Lower leg skin (tissue), 4 donors: ENCODE measurements at regions not wholly inside any gene's neighbourhood (a gene's known extent, or its start where the extent isn't known, plus 50 kb on each side); places are given as distances from the start of the nearest gene placed in this dataset.

Experiments
- DNase-seq, 2 donors: peaks; one replicate each; pipeline ENCODE4 v3.0.0-alpha.2; 2019; ENCODE audit warnings: low spot score in 2 of 2
- H3K4me3 ChIP-seq: fragments of 200-600 bp; sonication (generic); 2 replicates; pipeline ENCODE4 v1.5.1; 2017; ENCODE audit warnings: mild to moderate bottlenecking, low read depth; ENCODE audit not compliant: poor library complexity, severe bottlenecking
- POLR2A ChIP-seq, 2 donors: fragments of 450-650 bp; IDR thresholded peaks; one replicate each; pipeline ENCODE4 v1.6.1; 2016 to 2017; ENCODE audit warnings: antibody characterized with exemption in 2 of 2, mild to moderate bottlenecking in 1 of 2, moderate library complexity in 1 of 2
- WGBS, 2 donors: methylation state at CpG; one replicate each; pipeline ENCODE4 v1.1.5; 2018; 5-methylcytosine and 5-hydroxymethylcytosine counted together
- intact Hi-C: fragments of 100-400 bp; cut with DNase I; formaldehyde crosslinking; loops from one replicate; pipeline ENCODE4 v1.15.0; 2023; ENCODE audit warnings: low total_unique reads
- TF ChIP-seq, protein P1 (sequence below), 3 donors: fragments of 450-650 bp; IDR thresholded peaks; one replicate each; pipeline ENCODE4 v1.5.1; 2016; ENCODE audit warnings: antibody characterized with exemption in 3 of 3, mild to moderate bottlenecking in 3 of 3, moderate library complexity in 2 of 3

DNA sequence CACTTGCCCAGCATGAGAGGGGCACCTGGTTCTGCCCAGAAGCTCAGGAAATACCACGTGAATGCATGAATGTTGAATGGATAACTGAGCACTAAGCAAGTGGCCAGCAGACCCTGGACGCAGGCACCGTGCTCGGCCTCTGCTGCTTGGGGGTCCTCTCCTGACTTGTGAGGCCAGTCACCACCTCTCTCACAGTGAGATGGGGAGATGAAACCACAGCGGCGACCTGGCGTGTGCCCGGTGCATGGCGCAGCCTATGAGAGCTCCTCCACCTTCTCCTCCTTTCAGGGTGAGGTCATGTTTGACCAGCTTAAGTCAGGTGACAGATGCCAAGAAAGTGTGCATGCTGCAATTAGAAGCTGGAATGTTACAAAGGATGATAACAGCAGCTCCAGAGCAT is 75.5 kb downstream of the HMX1 start:
- intact Hi-C loops: no loop called here
- 88 to 89% methylated on average over 8 to 9 of the region's 9 CpGs for WGBS, 2 donors
- TF ChIP-seq POLR2A (IDR thresholded peaks at IDR 0.05): no peak
- TF ChIP-seq, protein P1, sequence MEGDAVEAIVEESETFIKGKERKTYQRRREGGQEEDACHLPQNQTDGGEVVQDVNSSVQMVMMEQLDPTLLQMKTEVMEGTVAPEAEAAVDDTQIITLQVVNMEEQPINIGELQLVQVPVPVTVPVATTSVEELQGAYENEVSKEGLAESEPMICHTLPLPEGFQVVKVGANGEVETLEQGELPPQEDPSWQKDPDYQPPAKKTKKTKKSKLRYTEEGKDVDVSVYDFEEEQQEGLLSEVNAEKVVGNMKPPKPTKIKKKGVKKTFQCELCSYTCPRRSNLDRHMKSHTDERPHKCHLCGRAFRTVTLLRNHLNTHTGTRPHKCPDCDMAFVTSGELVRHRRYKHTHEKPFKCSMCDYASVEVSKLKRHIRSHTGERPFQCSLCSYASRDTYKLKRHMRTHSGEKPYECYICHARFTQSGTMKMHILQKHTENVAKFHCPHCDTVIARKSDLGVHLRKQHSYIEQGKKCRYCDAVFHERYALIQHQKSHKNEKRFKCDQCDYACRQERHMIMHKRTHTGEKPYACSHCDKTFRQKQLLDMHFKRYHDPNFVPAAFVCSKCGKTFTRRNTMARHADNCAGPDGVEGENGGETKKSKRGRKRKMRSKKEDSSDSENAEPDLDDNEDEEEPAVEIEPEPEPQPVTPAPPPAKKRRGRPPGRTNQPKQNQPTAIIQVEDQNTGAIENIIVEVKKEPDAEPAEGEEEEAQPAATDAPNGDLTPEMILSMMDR (IDR thresholded peaks at IDR 0.05): no peak
- DNase-seq: no peak
- H3K4me3 ChIP-seq: no peak overlapping the region

DNA sequence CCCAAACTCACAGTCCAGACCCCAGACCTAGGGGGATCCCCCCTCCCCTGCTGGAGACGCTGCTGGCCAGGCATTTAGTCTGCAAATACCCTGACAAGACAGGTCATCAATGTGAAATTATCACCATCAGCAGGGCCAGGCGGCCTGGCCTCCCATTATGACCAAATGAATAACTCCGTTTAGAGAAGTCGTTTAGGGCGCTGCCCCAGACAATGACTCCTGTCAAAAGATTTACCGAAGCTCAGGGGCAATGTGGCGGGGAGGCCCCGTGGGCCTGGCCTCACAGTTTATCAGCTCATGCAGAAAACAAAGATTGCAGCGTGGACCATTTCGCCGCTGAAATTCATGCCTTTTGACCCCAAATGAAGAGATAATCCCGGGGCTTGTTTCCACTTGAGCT is 76.5 kb downstream of the HMX1 start:
- no peak for TF ChIP-seq POLR2A (IDR thresholded peaks at IDR 0.05)
- TF ChIP-seq, protein P1 (IDR thresholded peaks at IDR 0.05): no peak
- intact Hi-C loops: no loop called here
- 46 to 53% methylated on average over 12 of the region's 12 CpGs for WGBS, 2 donors
- no peak overlapping the region for H3K4me3 ChIP-seq
- DNase-seq: no peak

DNA sequence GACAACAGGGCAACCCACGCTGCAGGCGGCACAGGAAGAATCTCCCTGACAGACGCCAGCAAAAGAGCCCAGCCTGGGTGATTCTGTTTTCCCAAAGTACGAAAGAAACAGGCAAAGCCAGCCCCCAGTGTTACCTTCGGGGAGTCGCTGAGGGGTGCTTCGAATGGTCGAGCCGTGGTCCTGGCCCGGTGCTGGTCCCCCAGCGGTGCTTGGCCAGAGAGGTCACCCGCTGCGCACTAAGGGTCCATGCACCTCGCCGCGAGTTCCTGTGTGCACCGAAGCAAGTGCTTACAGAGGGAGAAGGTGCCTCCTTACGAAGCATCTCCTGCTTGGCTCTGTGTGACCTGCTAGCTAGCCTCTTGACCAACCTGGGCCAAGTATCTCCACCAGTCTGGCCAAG is 77.1 kb downstream of the HMX1 start:
- DNase-seq: no peak
- intact Hi-C loops: no loop called here
- no peak overlapping the region for H3K4me3 ChIP-seq
- WGBS, 2 donors: 82 to 88% methylated on average over 15 to 17 of the region's 18 CpGs
- TF ChIP-seq, protein P1 (IDR thresholded peaks at IDR 0.05): no peak
- no peak for TF ChIP-seq POLR2A (IDR thresholded peaks at IDR 0.05)

DNA sequence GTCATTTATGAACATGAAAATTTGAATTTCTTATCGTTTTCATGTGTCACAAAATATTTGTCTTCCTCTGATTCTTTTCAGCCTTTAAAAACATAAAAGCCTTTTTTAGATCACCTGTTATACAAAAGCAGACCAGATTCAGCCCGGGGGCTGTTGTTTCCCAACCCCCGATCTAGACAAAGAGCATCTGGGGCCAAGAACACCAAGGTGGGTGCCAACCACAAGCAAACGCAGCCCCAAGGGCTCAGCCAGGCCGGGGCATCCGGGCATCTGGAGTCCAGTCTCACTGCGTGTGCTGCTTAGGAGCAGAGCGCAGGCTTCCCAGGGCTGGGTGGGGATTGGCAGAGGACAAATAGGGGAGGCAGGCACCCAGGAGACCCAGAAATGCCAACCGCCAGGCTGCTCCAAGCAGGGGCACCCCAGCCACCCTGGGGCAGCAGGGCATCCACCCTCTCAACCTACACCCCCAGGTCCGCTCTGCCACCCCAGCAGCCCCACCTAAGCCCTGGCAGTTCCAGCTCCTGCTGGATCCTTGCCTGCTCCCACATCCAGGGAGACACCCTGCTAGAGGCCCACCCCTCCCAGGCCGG is 78.0 kb downstream of the HMX1 start:
- H3K4me3 ChIP-seq: no peak overlapping the region
- TF ChIP-seq, protein P1 (IDR thresholded peaks at IDR 0.05): no peak
- no peak for TF ChIP-seq POLR2A (IDR thresholded peaks at IDR 0.05)
- intact Hi-C loops: no loop called here
- 37 to 51% methylated on average over 8 to 11 of the region's 11 CpGs for WGBS, 2 donors
- DNase-seq: no peak

DNA sequence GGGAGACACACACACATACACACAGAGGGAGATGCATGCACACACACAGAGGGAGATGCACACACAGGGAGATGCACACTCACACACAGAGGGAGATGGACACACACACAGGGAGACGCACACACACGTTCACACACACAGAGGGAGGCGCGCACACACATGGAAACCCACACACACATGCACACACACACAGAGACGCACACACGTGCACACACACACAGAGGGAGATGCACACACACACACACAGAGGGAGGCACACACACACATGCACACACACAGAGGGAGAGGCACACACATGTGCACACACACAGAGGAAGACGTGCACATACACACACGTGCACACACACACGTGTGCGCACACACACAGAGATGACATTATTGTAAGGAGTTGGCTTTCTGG is 79.1 kb downstream of the HMX1 start:
- H3K4me3 ChIP-seq: no peak overlapping the region
- TF ChIP-seq, protein P1 (IDR thresholded peaks at IDR 0.05): peak in 1 of 3 donors; percentile 2
- TF ChIP-seq POLR2A (IDR thresholded peaks at IDR 0.05): no peak
- no peak for DNase-seq
- 78 to 84% methylated on average over 10 of the region's 10 CpGs for WGBS, 2 donors
- intact Hi-C loops: no loop called here

DNA sequence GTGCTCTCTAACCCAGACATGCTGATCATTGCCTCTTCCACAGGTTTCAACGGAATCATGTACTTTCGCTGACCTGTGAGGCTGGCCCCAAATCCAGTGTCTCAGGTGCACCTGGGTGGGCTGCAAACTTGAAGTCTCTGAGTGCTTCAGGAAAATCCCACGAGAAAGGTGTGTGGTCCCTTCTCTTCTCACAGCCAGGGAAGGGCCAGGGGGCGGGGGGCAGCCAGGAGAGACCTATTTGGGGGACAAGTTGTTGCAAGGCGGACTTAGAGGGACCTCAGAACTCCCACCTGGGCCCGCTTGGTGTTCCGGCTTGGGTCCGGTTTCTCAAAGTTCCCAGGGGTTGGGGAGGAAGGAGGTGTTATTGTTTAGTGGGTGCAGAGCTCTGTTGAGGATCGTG is 80.0 kb downstream of the HMX1 start:
- TF ChIP-seq, protein P1 (IDR thresholded peaks at IDR 0.05): no peak
- TF ChIP-seq POLR2A (IDR thresholded peaks at IDR 0.05): no peak
- DNase-seq: no peak
- H3K4me3 ChIP-seq: no peak overlapping the region
- intact Hi-C loops: no loop called here
- WGBS, 2 donors: 67 to 76% methylated on average over 9 of the region's 9 CpGs
